ENCODE measurements at regions not wholly inside any gene's neighbourhood (a gene's known extent, or its start where the extent isn't known, plus 50 kb on each side); places are given as distances from the start of the nearest gene placed in this dataset.

GRCh38 chr1:216914974-216915373, 191.7 kb upstream of the ESRRG start:
- Mint-ChIP-seq H3K4me1 (ENCODE audit: low read depth, unreplicated experiment) (peaks cover 4% of the 10 kb centered on the region), H3K27ac (ENCODE audit: unreplicated experiment) (no peak overlapping the region), H3K36me3 (ENCODE audit: low read depth, unreplicated experiment) (no peaks in the 10 kb centered on the region), H3K27me3 (ENCODE audit: low read depth, unreplicated experiment) (no peaks in the 10 kb centered on the region), H3K4me3 (ENCODE audit: unreplicated experiment) (no peak overlapping the region), H3K9me3 (ENCODE audit: unreplicated experiment) (no peaks in the 10 kb centered on the region)
- no peak for TF ChIP-seq EZH2 (IDR thresholded peaks at IDR 0.05; ENCODE audit: insufficient read depth, low read length)
- TF ChIP-seq CTCF (IDR thresholded peaks at IDR 0.05; ENCODE audit: insufficient read depth, low read depth, low read length) = no peak
- H3K4me3 ChIP-seq (ENCODE audit: insufficient read depth, low read depth, low read length) = no peak overlapping the region
- no peak overlapping the region for H3K9ac ChIP-seq (ENCODE audit: low read length)
- H3K4me1 ChIP-seq (ENCODE audit: insufficient read depth, low read length) = no peaks in the 10 kb centered on the region
- DNase-seq (ENCODE audit: low read depth) = no peak
- H4K20me1 ChIP-seq (ENCODE audit: insufficient read depth, low read length) = no peaks in the 10 kb centered on the region
- no peaks in the 10 kb centered on the region for H3K9me3 ChIP-seq (ENCODE audit: insufficient read depth, low read depth, low read length)
- H3K27ac ChIP-seq (ENCODE audit: low read depth, low read length) = no peak overlapping the region
- no peak overlapping the region for H3K4me2 ChIP-seq (ENCODE audit: low read length)
- no peak overlapping the region for H2AFZ ChIP-seq (ENCODE audit: low read depth, low read length)
- no peaks in the 10 kb centered on the region for H3K79me2 ChIP-seq (ENCODE audit: insufficient read depth, low read length)
- no peak for FAIRE-seq
- H3K36me3 ChIP-seq (ENCODE audit: insufficient read depth, low read length) = no peaks in the 10 kb centered on the region
- no peaks in the 10 kb centered on the region for H3K27me3 ChIP-seq (ENCODE audit: insufficient read depth, low read length)

- Histone ChIP-seq H3K36me3 (ENCODE audit: insufficient read depth, low read length) (no peaks in the 10 kb centered on the region), H3K4me3 (ENCODE audit: insufficient read depth, low read depth, low read length) (no peak overlapping the region), H3K9ac (ENCODE audit: low read length) (no peak overlapping the region), H3K4me1 (ENCODE audit: insufficient read depth, low read length) (no peaks in the 10 kb centered on the region), H3K79me2 (ENCODE audit: insufficient read depth, low read length) (no peaks in the 10 kb centered on the region), H3K4me2 (ENCODE audit: low read length) (no peak overlapping the region), H4K20me1 (ENCODE audit: insufficient read depth, low read length) (no peaks in the 10 kb centered on the region), H3K27ac (ENCODE audit: low read depth, low read length) (no peak overlapping the region), H2AFZ (ENCODE audit: low read depth, low read length) (no peak overlapping the region), H3K9me3 (ENCODE audit: insufficient read depth, low read depth, low read length) (no peaks in the 10 kb centered on the region), H3K27me3 (ENCODE audit: insufficient read depth, low read length) (no peaks in the 10 kb centered on the region)
- no peak for DNase-seq (ENCODE audit: low read depth)
- Mint-ChIP-seq H3K36me3 (ENCODE audit: low read depth, unreplicated experiment) (no peaks in the 10 kb centered on the region), H3K27me3 (ENCODE audit: low read depth, unreplicated experiment) (no peaks in the 10 kb centered on the region), H3K27ac (ENCODE audit: unreplicated experiment) (no peak overlapping the region), H3K4me1 (ENCODE audit: low read depth, unreplicated experiment) (peaks cover 4% of the 10 kb centered on the region), H3K9me3 (ENCODE audit: unreplicated experiment) (no peaks in the 10 kb centered on the region), H3K4me3 (ENCODE audit: unreplicated experiment) (no peak overlapping the region)
- TF ChIP-seq EZH2 (IDR thresholded peaks at IDR 0.05; ENCODE audit: insufficient read depth, low read length) (no peak), CTCF (IDR thresholded peaks at IDR 0.05; ENCODE audit: insufficient read depth, low read depth, low read length) (no peak)
- no peak for FAIRE-seq
These were observed 190.7 kb upstream of the ESRRG start for GRCh38 chr1:216913976-216914375.

- DNase-seq (ENCODE audit: low read depth) (peak; percentile 60), FAIRE-seq (no peak)
- no peak overlapping the region for H3K27ac Mint-ChIP-seq (ENCODE audit: unreplicated experiment)
- Histone ChIP-seq H3K9ac (ENCODE audit: low read length) (no peak overlapping the region), H3K79me2 (ENCODE audit: insufficient read depth, low read length) (no peaks in the 10 kb centered on the region), H3K4me1 (ENCODE audit: insufficient read depth, low read length) (no peaks in the 10 kb centered on the region), H3K27ac (ENCODE audit: low read depth, low read length) (no peak overlapping the region), H4K20me1 (ENCODE audit: insufficient read depth, low read length) (no peaks in the 10 kb centered on the region), H3K4me3 (ENCODE audit: insufficient read depth, low read depth, low read length) (no peak overlapping the region), H3K36me3 (ENCODE audit: insufficient read depth, low read length) (no peaks in the 10 kb centered on the region), H3K27me3 (ENCODE audit: insufficient read depth, low read length) (no peaks in the 10 kb centered on the region), H2AFZ (ENCODE audit: low read depth, low read length) (no peak overlapping the region), H3K9me3 (ENCODE audit: insufficient read depth, low read depth, low read length) (no peaks in the 10 kb centered on the region), H3K4me2 (ENCODE audit: low read length) (no peak overlapping the region)
- H3K4me3 Mint-ChIP-seq (ENCODE audit: unreplicated experiment) = no peak overlapping the region
- H3K36me3 Mint-ChIP-seq (ENCODE audit: low read depth, unreplicated experiment) = no peaks in the 10 kb centered on the region
- no peak for TF ChIP-seq EZH2 (IDR thresholded peaks at IDR 0.05; ENCODE audit: insufficient read depth, low read length)
- no peak for TF ChIP-seq CTCF (IDR thresholded peaks at IDR 0.05; ENCODE audit: insufficient read depth, low read depth, low read length)
- peaks cover 7% of the 10 kb centered on the region for H3K4me1 Mint-ChIP-seq (ENCODE audit: low read depth, unreplicated experiment)
- H3K9me3 Mint-ChIP-seq (ENCODE audit: unreplicated experiment) = no peaks in the 10 kb centered on the region
- H3K27me3 Mint-ChIP-seq (ENCODE audit: low read depth, unreplicated experiment) = no peaks in the 10 kb centered on the region
These were observed 187.0 kb upstream of the ESRRG start for GRCh38 chr1:216910081-216910840.
